ENCODE measurements at regions not wholly inside any gene's neighbourhood (a gene's known extent, or its start where the extent isn't known, plus 50 kb on each side); places are given as distances from the start of the nearest gene placed in this dataset.
A peak's percentile ranks its signal among the peaks of the same experiment; 100 is the strongest.

- H4K20me1 ChIP-seq (ENCODE audit: insufficient read depth, low read length), result no peaks in the 10 kb centered on the region
- no peak overlapping the region for H3K4me2 ChIP-seq (ENCODE audit: low read length)
- no peaks in the 10 kb centered on the region for H3K79me2 ChIP-seq (ENCODE audit: low read length)
- no peaks in the 10 kb centered on the region for H3K27me3 ChIP-seq (ENCODE audit: low read depth, low read length)
- no peak overlapping the region for H3K27ac ChIP-seq (ENCODE audit: low read length)
- no peak overlapping the region for H3K4me3 ChIP-seq (ENCODE audit: low read length)
- H3K9me3 ChIP-seq (ENCODE audit: insufficient read depth, low read length), result no peaks in the 10 kb centered on the region
- no peaks in the 10 kb centered on the region for H3K36me3 ChIP-seq (replicated peaks; ENCODE audit: low read depth, low read length)
- H2AFZ ChIP-seq (ENCODE audit: low read depth, low read length), result no peak overlapping the region
- no peak overlapping the region for H3K9ac ChIP-seq (ENCODE audit: low read length)
- TF ChIP-seq CTCF (IDR thresholded peaks at IDR 0.05; ENCODE audit: low read depth, low read length) (no peak), EZH2phosphoT487 (IDR thresholded peaks at IDR 0.05; ENCODE audit: low read depth) (no peak)
- H3K4me1 ChIP-seq (ENCODE audit: low read length), result no peaks in the 10 kb centered on the region
These were observed 71.1 kb upstream of the FAT3 start for GRCh38 chr11:92153542-92153941.

DNA sequence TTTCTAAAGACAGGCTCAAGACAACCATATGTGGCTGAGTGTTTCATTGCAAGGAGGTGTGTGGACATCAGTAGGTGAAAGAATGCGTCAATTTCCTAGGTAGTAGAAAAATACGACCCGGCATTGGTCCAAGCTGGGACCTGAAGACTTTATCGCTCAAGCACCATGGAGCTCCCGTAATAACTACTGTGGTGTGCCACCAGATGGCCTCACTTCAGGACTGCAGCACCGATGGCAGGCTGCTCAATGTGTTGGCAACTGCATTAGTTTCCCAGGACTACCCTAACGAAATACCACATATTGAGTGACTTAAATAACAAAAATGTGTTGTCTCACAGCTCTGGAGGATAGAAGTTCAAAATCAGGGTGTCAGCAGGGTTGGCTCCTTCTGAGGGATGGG is 72.4 kb upstream of the FAT3 start:
- peak; percentile 16; the same call in 1 of the 2 replicates for TF ChIP-seq CTCF (IDR thresholded peaks at IDR 0.05; ENCODE audit: low read depth, low read length)
- no peak for TF ChIP-seq EZH2phosphoT487 (IDR thresholded peaks at IDR 0.05; ENCODE audit: low read depth)

GRCh38 chr11:92149996-92150395 is 74.6 kb upstream of the FAT3 start:
- H3K4me2 ChIP-seq (ENCODE audit: low read length), result no peak overlapping the region
- peaks cover 5% of the 10 kb centered on the region; the same call in 1 of the 2 replicates for H3K9me3 ChIP-seq (ENCODE audit: insufficient read depth, low read length)
- peak; percentile 32 for TF ChIP-seq CTCF (IDR thresholded peaks at IDR 0.05; ENCODE audit: low read depth, low read length)
- TF ChIP-seq EZH2phosphoT487 (IDR thresholded peaks at IDR 0.05; ENCODE audit: low read depth), result no peak
- H3K9ac ChIP-seq (ENCODE audit: low read length), result no peak overlapping the region
- peaks cover 7% of the 10 kb centered on the region for H3K4me1 ChIP-seq (ENCODE audit: low read length)
- H3K27ac ChIP-seq (ENCODE audit: low read length), result no peak overlapping the region
- H4K20me1 ChIP-seq (ENCODE audit: insufficient read depth, low read length), result no peaks in the 10 kb centered on the region
- no peaks in the 10 kb centered on the region for H3K79me2 ChIP-seq (ENCODE audit: low read length)
- no peaks in the 10 kb centered on the region for H3K27me3 ChIP-seq (ENCODE audit: low read depth, low read length)
- no peaks in the 10 kb centered on the region for H3K36me3 ChIP-seq (replicated peaks; ENCODE audit: low read depth, low read length)
- no peak overlapping the region for H3K4me3 ChIP-seq (ENCODE audit: low read length)
- H2AFZ ChIP-seq (ENCODE audit: low read depth, low read length), result peak overlapping the region; percentile 25; the same call in 1 of the 2 replicates

More for the DNA sequence above, 72.4 kb upstream of the FAT3 start:
- no peaks in the 10 kb centered on the region for H3K79me2 ChIP-seq (ENCODE audit: low read length)
- H2AFZ ChIP-seq (ENCODE audit: low read depth, low read length), result no peak overlapping the region
- no peaks in the 10 kb centered on the region for H3K9me3 ChIP-seq (ENCODE audit: insufficient read depth, low read length)
- no peaks in the 10 kb centered on the region for H4K20me1 ChIP-seq (ENCODE audit: insufficient read depth, low read length)
- H3K27me3 ChIP-seq (ENCODE audit: low read depth, low read length), result no peaks in the 10 kb centered on the region
- no peak overlapping the region for H3K9ac ChIP-seq (ENCODE audit: low read length)
- H3K4me3 ChIP-seq (ENCODE audit: low read length), result no peak overlapping the region
- no peaks in the 10 kb centered on the region for H3K36me3 ChIP-seq (replicated peaks; ENCODE audit: low read depth, low read length)
- no peaks in the 10 kb centered on the region for H3K4me1 ChIP-seq (ENCODE audit: low read length)
- no peak overlapping the region for H3K4me2 ChIP-seq (ENCODE audit: low read length)
- no peak overlapping the region for H3K27ac ChIP-seq (ENCODE audit: low read length)

DNA sequence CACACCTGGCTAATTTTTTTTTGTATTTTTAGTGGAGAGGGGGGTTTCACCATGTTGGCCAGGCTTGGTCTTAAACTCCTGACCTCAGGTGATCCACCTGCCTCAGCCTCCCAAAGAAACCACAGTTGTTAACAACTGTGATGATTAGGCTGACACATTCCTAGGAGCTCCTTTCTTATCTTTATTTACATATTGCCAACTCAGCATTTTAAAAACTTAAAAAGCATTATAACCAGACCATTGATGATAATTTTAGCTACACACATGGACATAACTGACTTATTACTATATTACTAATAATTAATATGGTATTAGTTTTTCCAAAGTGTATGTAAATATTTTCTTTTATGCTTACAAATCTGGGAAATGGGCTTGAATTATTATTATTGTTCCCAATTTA is 82.9 kb upstream of the FAT3 start:
- no peaks in the 10 kb centered on the region for H3K36me3 ChIP-seq (replicated peaks; ENCODE audit: low read depth, low read length)
- H3K27me3 ChIP-seq (ENCODE audit: low read depth, low read length), result no peaks in the 10 kb centered on the region
- H3K4me3 ChIP-seq (ENCODE audit: low read length), result no peak overlapping the region
- no peak overlapping the region for H3K4me2 ChIP-seq (ENCODE audit: low read length)
- no peak for TF ChIP-seq CTCF (IDR thresholded peaks at IDR 0.05; ENCODE audit: low read depth, low read length)
- TF ChIP-seq EZH2phosphoT487 (IDR thresholded peaks at IDR 0.05; ENCODE audit: low read depth), result no peak
- no peak overlapping the region for H3K9ac ChIP-seq (ENCODE audit: low read length)
- H2AFZ ChIP-seq (ENCODE audit: low read depth, low read length), result no peak overlapping the region
- no peaks in the 10 kb centered on the region for H4K20me1 ChIP-seq (ENCODE audit: insufficient read depth, low read length)
- peaks cover 8% of the 10 kb centered on the region; the same call in 1 of the 2 replicates for H3K9me3 ChIP-seq (ENCODE audit: insufficient read depth, low read length)
- H3K4me1 ChIP-seq (ENCODE audit: low read length), result peaks cover 7% of the 10 kb centered on the region
- H3K27ac ChIP-seq (ENCODE audit: low read length), result no peak overlapping the region
- H3K79me2 ChIP-seq (ENCODE audit: low read length), result no peaks in the 10 kb centered on the region
